Liver (tissue), 8 donors: ENCODE measurements at regions not wholly inside any gene's neighbourhood (a gene's known extent, or its start where the extent isn't known, plus 50 kb on each side); places are given as distances from the start of the nearest gene placed in this dataset.

ENCODE experiments used
- DNase-seq: peaks from one replicate; pipeline ENCODE4 v3.0.0-alpha.2; 2017; ENCODE audit warnings: low spot score
- H3K27ac ChIP-seq, 2 donors: one replicate each; pipeline ENCODE4 v1.7.0; 2013; ENCODE audit warnings: inconsistent platforms in 2 of 2, low read length in 2 of 2, control low read depth in 1 of 2, low read depth in 1 of 2, mild to moderate bottlenecking in 1 of 2
- H3K27me3 ChIP-seq, 4 donors: one replicate each; pipeline versions ENCODE4 v1.6.1 to v1.7.0; 2013; ENCODE audit warnings: low read length in 3 of 4, inconsistent platforms in 1 of 4, mild to moderate bottlenecking in 1 of 4, moderate library complexity in 1 of 4; ENCODE audit not compliant: control insufficient read depth in 4 of 4, insufficient read depth in 4 of 4
- H3K36me3 ChIP-seq, 4 donors: one replicate each; pipeline versions ENCODE4 v1.6.1 to v1.7.0; 2013; ENCODE audit warnings: low read length in 3 of 4, mild to moderate bottlenecking in 3 of 4, low read depth in 1 of 4, moderate library complexity in 1 of 4; ENCODE audit not compliant: control insufficient read depth in 4 of 4, insufficient read depth in 3 of 4
- H3K4me1 ChIP-seq, 4 donors: one replicate each; pipeline versions ENCODE4 v1.6.1 to v1.7.0; 2013; ENCODE audit warnings: low read length in 3 of 4, mild to moderate bottlenecking in 3 of 4, moderate library complexity in 1 of 4; ENCODE audit not compliant: control insufficient read depth in 4 of 4, insufficient read depth in 4 of 4
- H3K4me3 ChIP-seq, 3 donors: one replicate each; pipeline versions ENCODE4 v1.6.1 to v1.7.0; 2013; ENCODE audit warnings: low read length in 3 of 3, control low read depth in 1 of 3, low read depth in 1 of 3, mild to moderate bottlenecking in 1 of 3
- H3K9ac ChIP-seq, 2 donors: one replicate each; pipeline ENCODE4 v1.7.0; 2013; ENCODE audit warnings: low read length in 2 of 2, mild to moderate bottlenecking in 2 of 2, moderate library complexity in 2 of 2, control low read depth in 1 of 2, low read depth in 1 of 2
- H3K9me3 ChIP-seq, 4 donors: one replicate each; pipeline versions ENCODE4 v1.6.1 to v1.7.0; 2013; ENCODE audit warnings: low read length in 3 of 4; ENCODE audit not compliant: control insufficient read depth in 4 of 4
- EGR1 ChIP-seq, 2 donors: IDR thresholded peaks; 2 replicates each; pipeline ENCODE4 v1.6.1; 2016 to 2018; ENCODE audit warnings: antibody characterized with exemption in 2 of 2, low read depth in 2 of 2
- FOXA2 ChIP-seq: IDR thresholded peaks from 2 replicates; pipeline ENCODE4 v1.6.1; 2016; ENCODE audit warnings: antibody characterized with exemption
- GABPA ChIP-seq, 2 donors: IDR thresholded peaks in 1 of 2; conservative IDR thresholded peaks in 1 of 2; 2 replicates each; pipeline ENCODE4 v1.6.1; 2016; ENCODE audit warnings: antibody characterized with exemption in 2 of 2, mild to moderate bottlenecking in 1 of 2, moderate library complexity in 1 of 2
- HNF4A ChIP-seq, 2 donors: conservative IDR thresholded peaks; 2 replicates each; pipeline ENCODE4 v1.6.1; 2016; ENCODE audit warnings: antibody characterized with exemption in 2 of 2, mild to moderate bottlenecking in 2 of 2
- HNF4G ChIP-seq: IDR thresholded peaks from 2 replicates; pipeline ENCODE4 v1.6.1; 2016; ENCODE audit warnings: antibody characterized with exemption
- JUND ChIP-seq, 2 donors: IDR thresholded peaks; 2 replicates each; pipeline ENCODE4 v1.6.1; 2016; ENCODE audit warnings: antibody characterized with exemption in 2 of 2
- NR2F2 ChIP-seq: IDR thresholded peaks from 2 replicates; pipeline ENCODE4 v1.6.1; 2016; ENCODE audit warnings: antibody characterized with exemption
- RAD21 ChIP-seq, 2 donors: IDR thresholded peaks; 2 replicates each; pipeline ENCODE4 v1.6.1; 2016; ENCODE audit warnings: antibody characterized with exemption in 2 of 2, mild to moderate bottlenecking in 2 of 2
- RXRA ChIP-seq, 2 donors: IDR thresholded peaks; 2 replicates each; pipeline ENCODE4 v1.6.1; 2017 to 2018; ENCODE audit warnings: antibody characterized with exemption in 2 of 2, mild to moderate bottlenecking in 1 of 2
- SP1 ChIP-seq: IDR thresholded peaks from 2 replicates; pipeline ENCODE4 v1.6.1; 2018; ENCODE audit warnings: antibody characterized with exemption, mild to moderate bottlenecking
- TAF1 ChIP-seq: conservative IDR thresholded peaks from 2 replicates; pipeline ENCODE4 v1.6.1; 2016; ENCODE audit warnings: antibody characterized with exemption, mild to moderate bottlenecking
- YY1 ChIP-seq: IDR thresholded peaks from 2 replicates; pipeline ENCODE4 v1.6.1; 2016; ENCODE audit warnings: antibody characterized with exemption, mild to moderate bottlenecking
- WGBS: extraction: QIAGEN DNeasy Blood & Tissue Kit; methylation state at CpG from one replicate; pipeline ENCODE4 v1.1.7; 2013; 5-methylcytosine and 5-hydroxymethylcytosine counted together
- TF ChIP-seq, protein P1 (sequence below): IDR thresholded peaks from 2 replicates; pipeline ENCODE4 v1.6.1; 2016; ENCODE audit warnings: antibody characterized with exemption
- TF ChIP-seq, protein P2 (sequence below): fragments of 150-350 bp; IDR thresholded peaks from 2 replicates; pipeline ENCODE4 v1.5.1; 2017; ENCODE audit warnings: improper control_type of control experiment, low read depth, low read length; ENCODE audit not compliant: missing input control
- TF ChIP-seq, protein P3 (sequence below): IDR thresholded peaks from 2 replicates; pipeline ENCODE4 v1.6.1; 2016; ENCODE audit warnings: antibody characterized with exemption
- donor health status: healthy.
- donor health status: healthy.
- donor health status: healthy.
- donor health status: healthy.
- donor health status: healthy.

DNA sequence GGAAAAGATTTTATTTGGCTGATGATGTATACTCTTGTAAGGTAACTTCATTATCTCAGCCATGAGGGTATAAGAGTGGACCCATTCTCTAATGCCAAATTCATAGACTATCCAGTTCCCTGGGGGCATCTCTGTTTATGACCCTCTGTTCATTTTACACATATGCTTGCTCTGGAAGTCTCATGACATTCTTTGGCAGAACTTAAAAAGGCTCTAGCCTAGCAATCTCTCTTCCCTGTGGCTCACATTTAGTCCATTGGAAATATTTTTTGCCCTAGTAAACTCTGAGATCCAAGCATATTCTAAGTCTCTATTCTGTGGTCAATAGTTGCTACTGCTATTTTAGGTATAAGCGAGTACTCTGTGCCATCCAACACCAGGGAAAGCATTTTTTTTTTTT, 1201.8 kb upstream of the ZEB2 start:
- Histone ChIP-seq H3K9ac (no peak overlapping the region), H3K27ac (no peak overlapping the region), H3K27me3 (peaks cover 0 to 3% (median 0%) of the 10 kb centered on the region in 4 donors), H3K4me1 (no peaks in the 10 kb centered on the region), H3K4me3 (no peak overlapping the region), H3K9me3 (no peaks in the 10 kb centered on the region), H3K36me3 (no peaks in the 10 kb centered on the region)
- no peak for DNase-seq
- no peak for TF ChIP-seq HNF4A (conservative IDR thresholded peaks at IDR 0.05)
- no peak for TF ChIP-seq RAD21 (IDR thresholded peaks at IDR 0.05)
- no peak for TF ChIP-seq JUND (IDR thresholded peaks at IDR 0.05)
- TF ChIP-seq YY1: no peak
- TF ChIP-seq, protein P1, sequence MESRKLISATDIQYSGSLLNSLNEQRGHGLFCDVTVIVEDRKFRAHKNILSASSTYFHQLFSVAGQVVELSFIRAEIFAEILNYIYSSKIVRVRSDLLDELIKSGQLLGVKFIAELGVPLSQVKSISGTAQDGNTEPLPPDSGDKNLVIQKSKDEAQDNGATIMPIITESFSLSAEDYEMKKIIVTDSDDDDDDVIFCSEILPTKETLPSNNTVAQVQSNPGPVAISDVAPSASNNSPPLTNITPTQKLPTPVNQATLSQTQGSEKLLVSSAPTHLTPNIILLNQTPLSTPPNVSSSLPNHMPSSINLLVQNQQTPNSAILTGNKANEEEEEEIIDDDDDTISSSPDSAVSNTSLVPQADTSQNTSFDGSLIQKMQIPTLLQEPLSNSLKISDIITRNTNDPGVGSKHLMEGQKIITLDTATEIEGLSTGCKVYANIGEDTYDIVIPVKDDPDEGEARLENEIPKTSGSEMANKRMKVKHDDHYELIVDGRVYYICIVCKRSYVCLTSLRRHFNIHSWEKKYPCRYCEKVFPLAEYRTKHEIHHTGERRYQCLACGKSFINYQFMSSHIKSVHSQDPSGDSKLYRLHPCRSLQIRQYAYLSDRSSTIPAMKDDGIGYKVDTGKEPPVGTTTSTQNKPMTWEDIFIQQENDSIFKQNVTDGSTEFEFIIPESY: no peak
- TF ChIP-seq, protein P2, sequence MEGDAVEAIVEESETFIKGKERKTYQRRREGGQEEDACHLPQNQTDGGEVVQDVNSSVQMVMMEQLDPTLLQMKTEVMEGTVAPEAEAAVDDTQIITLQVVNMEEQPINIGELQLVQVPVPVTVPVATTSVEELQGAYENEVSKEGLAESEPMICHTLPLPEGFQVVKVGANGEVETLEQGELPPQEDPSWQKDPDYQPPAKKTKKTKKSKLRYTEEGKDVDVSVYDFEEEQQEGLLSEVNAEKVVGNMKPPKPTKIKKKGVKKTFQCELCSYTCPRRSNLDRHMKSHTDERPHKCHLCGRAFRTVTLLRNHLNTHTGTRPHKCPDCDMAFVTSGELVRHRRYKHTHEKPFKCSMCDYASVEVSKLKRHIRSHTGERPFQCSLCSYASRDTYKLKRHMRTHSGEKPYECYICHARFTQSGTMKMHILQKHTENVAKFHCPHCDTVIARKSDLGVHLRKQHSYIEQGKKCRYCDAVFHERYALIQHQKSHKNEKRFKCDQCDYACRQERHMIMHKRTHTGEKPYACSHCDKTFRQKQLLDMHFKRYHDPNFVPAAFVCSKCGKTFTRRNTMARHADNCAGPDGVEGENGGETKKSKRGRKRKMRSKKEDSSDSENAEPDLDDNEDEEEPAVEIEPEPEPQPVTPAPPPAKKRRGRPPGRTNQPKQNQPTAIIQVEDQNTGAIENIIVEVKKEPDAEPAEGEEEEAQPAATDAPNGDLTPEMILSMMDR: no peak
- no peak for TF ChIP-seq RXRA (IDR thresholded peaks at IDR 0.05)
- TF ChIP-seq, protein P3, sequence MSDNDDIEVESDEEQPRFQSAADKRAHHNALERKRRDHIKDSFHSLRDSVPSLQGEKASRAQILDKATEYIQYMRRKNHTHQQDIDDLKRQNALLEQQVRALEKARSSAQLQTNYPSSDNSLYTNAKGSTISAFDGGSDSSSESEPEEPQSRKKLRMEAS: no peak
- no peak for TF ChIP-seq SP1
- no peak for TF ChIP-seq TAF1
- no peak for TF ChIP-seq NR2F2
- TF ChIP-seq EGR1 (IDR thresholded peaks at IDR 0.05; ENCODE audit: low read depth in 2 of 2): no peak
- TF ChIP-seq FOXA2: no peak
- no peak for TF ChIP-seq HNF4G
- 90% methylated on average over 1 of the region's 1 CpG for WGBS

DNA sequence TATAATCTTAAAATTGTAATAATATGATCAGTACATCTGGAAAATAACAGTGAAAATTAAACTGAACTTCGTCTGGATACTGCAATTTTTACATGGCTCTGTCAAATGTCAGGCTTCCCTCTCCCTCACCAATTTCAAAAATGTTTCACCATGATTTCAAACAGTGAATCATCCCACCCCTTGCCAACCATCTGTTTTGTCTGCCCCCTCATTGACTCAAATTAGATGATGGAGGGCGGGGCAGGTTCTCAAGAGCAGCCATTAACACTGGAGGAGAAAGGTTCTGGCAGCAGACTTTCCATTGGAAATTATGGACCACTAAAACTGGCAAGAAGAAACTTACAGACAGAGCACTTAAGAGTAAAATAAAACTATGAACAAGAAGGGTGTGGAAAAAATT, 1195.7 kb upstream of the ZEB2 start:
- Histone ChIP-seq H3K36me3 (no peaks in the 10 kb centered on the region), H3K9me3 (peaks cover 0 to 5% (median 0%) of the 10 kb centered on the region in 4 donors), H3K4me3 (no peak overlapping the region), H3K27me3 (no peaks in the 10 kb centered on the region), H3K4me1 (no peaks in the 10 kb centered on the region), H3K27ac (no peak overlapping the region), H3K9ac (no peak overlapping the region)
- TF ChIP-seq, protein P2: no peak
- TF ChIP-seq GABPA (IDR thresholded peaks at IDR 0.05 in 1 of 2, conservative IDR thresholded peaks at IDR 0.05 in 1 of 2): no peak
- 74% methylated on average over 2 of the region's 2 CpGs for WGBS
- no peak for DNase-seq
